SK-N-MC (cell line): ENCODE measurements at regions not wholly inside any gene's neighbourhood (a gene's known extent, or its start where the extent isn't known, plus 50 kb on each side); places are given as distances from the start of the nearest gene placed in this dataset.

Experiments
- EZH2 ChIP-seq: fragments of 200-600 bp; sonication (generic); IDR thresholded peaks from one replicate; pipeline ENCODE4 v1.6.1; 2017; ENCODE audit warnings: antibody characterized with exemption
- POLR2AphosphoS5 ChIP-seq: IDR thresholded peaks from 2 replicates; pipeline ENCODE4 v1.6.1; 2012; ENCODE audit warnings: mild to moderate bottlenecking, low read depth, low read length, borderline replicate concordance

- TF ChIP-seq POLR2AphosphoS5 (no peak), EZH2 (no peak)
Observed at GRCh38 chr2:33929467-33929866, 330.4 kb upstream of the FAM98A start.
